ENCODE measurements at regions not wholly inside any gene's neighbourhood (a gene's known extent, or its start where the extent isn't known, plus 50 kb on each side); places are given as distances from the start of the nearest gene placed in this dataset.

- Histone ChIP-seq H3K9ac (ENCODE audit: low read length) (no peak overlapping the region), H3K27me3 (ENCODE audit: low read length) (no peaks in the 10 kb centered on the region), H4K20me1 (ENCODE audit: low read depth, low read length) (no peaks in the 10 kb centered on the region), H3K36me3 (ENCODE audit: low read length) (no peaks in the 10 kb centered on the region), H3K4me2 (ENCODE audit: low read depth, low read length, poor library complexity, severe bottlenecking) (no peak overlapping the region), H3K9me3 (ENCODE audit: insufficient read depth, low read length) (no peaks in the 10 kb centered on the region), H2AFZ (ENCODE audit: low read depth, low read length, severe bottlenecking) (no peak overlapping the region), H3K27ac (ENCODE audit: low read depth, low read length) (no peak overlapping the region), H3K4me3 (ENCODE audit: insufficient read depth, low read length, poor library complexity, severe bottlenecking) (no peak overlapping the region), H3K9me2 (replicated peaks; ENCODE audit: insufficient read depth, low read length) (no peaks in the 10 kb centered on the region), H3K79me2 (ENCODE audit: insufficient read depth, low read length) (no peaks in the 10 kb centered on the region), H3F3A (ENCODE audit: insufficient read depth) (no peaks in the 10 kb centered on the region)
- TF ChIP-seq CTCF (IDR thresholded peaks at IDR 0.05; ENCODE audit: insufficient read depth, low read length, poor library complexity, severe bottlenecking) (no peak), EZH2phosphoT487 (conservative IDR thresholded peaks at IDR 0.05; ENCODE audit: low read length) (no peak)
Observed at GRCh38 chr12:60059180-60059579, 463.4 kb downstream of the SLC16A7 start.

- H3K36me3 ChIP-seq (ENCODE audit: low read length): no peaks in the 10 kb centered on the region
- no peaks in the 10 kb centered on the region for H4K20me1 ChIP-seq (ENCODE audit: low read depth, low read length)
- H3K9me2 ChIP-seq (replicated peaks; ENCODE audit: insufficient read depth, low read length): no peaks in the 10 kb centered on the region
- no peaks in the 10 kb centered on the region for H3K27me3 ChIP-seq (ENCODE audit: low read length)
- no peak overlapping the region for H3K9ac ChIP-seq (ENCODE audit: low read length)
- H2AFZ ChIP-seq (ENCODE audit: low read depth, low read length, severe bottlenecking): no peak overlapping the region
- no peak overlapping the region for H3K27ac ChIP-seq (ENCODE audit: low read depth, low read length)
- H3F3A ChIP-seq (ENCODE audit: insufficient read depth): no peaks in the 10 kb centered on the region
- H3K4me3 ChIP-seq (ENCODE audit: insufficient read depth, low read length, poor library complexity, severe bottlenecking): no peak overlapping the region
- no peaks in the 10 kb centered on the region for H3K79me2 ChIP-seq (ENCODE audit: insufficient read depth, low read length)
- TF ChIP-seq EZH2phosphoT487 (conservative IDR thresholded peaks at IDR 0.05; ENCODE audit: low read length) (no peak), CTCF (IDR thresholded peaks at IDR 0.05; ENCODE audit: insufficient read depth, low read length, poor library complexity, severe bottlenecking) (no peak)
- H3K9me3 ChIP-seq (ENCODE audit: insufficient read depth, low read length): no peaks in the 10 kb centered on the region
- H3K4me2 ChIP-seq (ENCODE audit: low read depth, low read length, poor library complexity, severe bottlenecking): no peak overlapping the region
Observed at GRCh38 chr12:60066655-60067054, 470.8 kb downstream of the SLC16A7 start.

DNA sequence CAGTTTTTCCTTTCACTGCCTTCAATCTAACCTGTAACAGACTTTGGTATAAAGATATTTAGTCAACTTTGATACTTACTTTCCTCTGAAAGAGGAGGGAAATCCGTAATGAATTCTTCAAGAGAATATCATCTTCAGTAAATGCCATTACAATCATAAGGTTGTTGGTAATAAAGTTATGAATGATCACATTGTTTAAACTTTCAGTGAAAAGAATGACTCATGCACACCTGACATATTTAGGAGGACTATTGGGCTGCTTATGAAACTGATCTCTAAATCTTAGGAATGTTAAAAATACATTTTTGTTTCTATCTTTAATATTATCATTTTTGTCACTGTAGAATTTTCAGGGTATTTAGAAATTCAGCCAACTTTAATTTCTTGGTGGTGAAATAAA lies 474.7 kb downstream of the SLC16A7 start:
- Histone ChIP-seq H3K9me3 (ENCODE audit: insufficient read depth, low read length) (no peaks in the 10 kb centered on the region), H3K27me3 (ENCODE audit: low read length) (no peaks in the 10 kb centered on the region), H4K20me1 (ENCODE audit: low read depth, low read length) (no peaks in the 10 kb centered on the region), H3K79me2 (ENCODE audit: insufficient read depth, low read length) (no peaks in the 10 kb centered on the region), H2AFZ (ENCODE audit: low read depth, low read length, severe bottlenecking) (no peak overlapping the region), H3K9me2 (replicated peaks; ENCODE audit: insufficient read depth, low read length) (no peaks in the 10 kb centered on the region), H3K4me2 (ENCODE audit: low read depth, low read length, poor library complexity, severe bottlenecking) (no peak overlapping the region), H3K36me3 (ENCODE audit: low read length) (no peaks in the 10 kb centered on the region), H3K4me3 (ENCODE audit: insufficient read depth, low read length, poor library complexity, severe bottlenecking) (no peak overlapping the region), H3K9ac (ENCODE audit: low read length) (no peak overlapping the region), H3F3A (ENCODE audit: insufficient read depth) (no peaks in the 10 kb centered on the region), H3K27ac (ENCODE audit: low read depth, low read length) (no peak overlapping the region)
- TF ChIP-seq CTCF (IDR thresholded peaks at IDR 0.05; ENCODE audit: insufficient read depth, low read length, poor library complexity, severe bottlenecking) (no peak), EZH2phosphoT487 (conservative IDR thresholded peaks at IDR 0.05; ENCODE audit: low read length) (no peak)
